ENCODE measurements at regions not wholly inside any gene's neighbourhood (a gene's known extent, or its start where the extent isn't known, plus 50 kb on each side); places are given as distances from the start of the nearest gene placed in this dataset.

DNA sequence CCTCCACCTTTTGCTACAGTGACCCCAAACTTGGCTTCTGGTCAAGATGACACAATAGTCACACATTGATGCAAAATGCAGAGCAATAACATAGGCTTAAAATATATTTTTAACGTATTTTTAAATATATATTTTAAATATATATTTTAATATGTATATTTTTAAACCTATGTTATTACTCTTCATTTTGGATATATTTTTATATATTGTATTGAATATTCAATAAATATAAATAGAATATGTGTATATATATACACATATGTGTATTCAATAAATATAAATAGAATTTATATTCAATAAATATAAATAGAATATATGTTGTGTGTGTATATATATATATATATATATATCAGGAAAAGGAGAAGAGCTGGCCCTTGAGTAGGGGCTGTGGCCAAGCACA is 115.6 kb downstream of the POU4F1 start:
- no peaks in the 10 kb centered on the region for H4K20me1 ChIP-seq (ENCODE audit: insufficient read depth, low read length)
- no peak for TF ChIP-seq CTCF (IDR thresholded peaks at IDR 0.05; ENCODE audit: low read depth, low read length)
- TF ChIP-seq EZH2phosphoT487 (IDR thresholded peaks at IDR 0.05; ENCODE audit: low read depth) = no peak
- H3K9ac ChIP-seq (ENCODE audit: low read length) = no peak overlapping the region
- no peak overlapping the region for H3K4me2 ChIP-seq (ENCODE audit: low read length)
- no peaks in the 10 kb centered on the region for H3K79me2 ChIP-seq (ENCODE audit: low read length)
- H3K4me3 ChIP-seq (ENCODE audit: low read length) = no peak overlapping the region
- H3K4me1 ChIP-seq (ENCODE audit: low read length) = no peaks in the 10 kb centered on the region
- H2AFZ ChIP-seq (ENCODE audit: low read depth, low read length) = no peak overlapping the region
- H3K27ac ChIP-seq (ENCODE audit: low read length) = no peak overlapping the region
- H3K36me3 ChIP-seq (replicated peaks; ENCODE audit: low read depth, low read length) = no peaks in the 10 kb centered on the region
- peaks cover 16% of the 10 kb centered on the region; the same call in 1 of the 2 replicates for H3K9me3 ChIP-seq (ENCODE audit: insufficient read depth, low read length)
- H3K27me3 ChIP-seq (ENCODE audit: low read depth, low read length) = no peaks in the 10 kb centered on the region

- Histone ChIP-seq H3K79me2 (ENCODE audit: low read length) (no peaks in the 10 kb centered on the region), H3K27me3 (ENCODE audit: low read depth, low read length) (no peaks in the 10 kb centered on the region), H3K4me2 (ENCODE audit: low read length) (no peak overlapping the region), H3K9me3 (ENCODE audit: insufficient read depth, low read length) (peaks cover 4% of the 10 kb centered on the region; the same call in 1 of the 2 replicates), H3K9ac (ENCODE audit: low read length) (no peak overlapping the region), H4K20me1 (ENCODE audit: insufficient read depth, low read length) (no peaks in the 10 kb centered on the region), H3K4me1 (ENCODE audit: low read length) (no peaks in the 10 kb centered on the region), H3K36me3 (replicated peaks; ENCODE audit: low read depth, low read length) (no peaks in the 10 kb centered on the region), H2AFZ (ENCODE audit: low read depth, low read length) (no peak overlapping the region), H3K27ac (ENCODE audit: low read length) (no peak overlapping the region), H3K4me3 (ENCODE audit: low read length) (no peak overlapping the region)
- TF ChIP-seq CTCF (IDR thresholded peaks at IDR 0.05; ENCODE audit: low read depth, low read length) = no peak
These were observed 117.5 kb downstream of the POU4F1 start for GRCh38 chr13:78485803-78486202.

- Histone ChIP-seq H3K27ac (ENCODE audit: low read length) (no peak overlapping the region), H3K4me1 (ENCODE audit: low read length) (peaks cover 19% of the 10 kb centered on the region), H3K4me3 (ENCODE audit: low read length) (no peak overlapping the region), H3K79me2 (ENCODE audit: low read length) (no peaks in the 10 kb centered on the region), H3K36me3 (replicated peaks; ENCODE audit: low read depth, low read length) (no peaks in the 10 kb centered on the region), H4K20me1 (ENCODE audit: insufficient read depth, low read length) (no peaks in the 10 kb centered on the region), H3K9me3 (ENCODE audit: insufficient read depth, low read length) (no peaks in the 10 kb centered on the region), H3K4me2 (ENCODE audit: low read length) (no peak overlapping the region), H3K9ac (ENCODE audit: low read length) (no peak overlapping the region), H2AFZ (ENCODE audit: low read depth, low read length) (no peak overlapping the region), H3K27me3 (ENCODE audit: low read depth, low read length) (no peaks in the 10 kb centered on the region)
- TF ChIP-seq CTCF (IDR thresholded peaks at IDR 0.05; ENCODE audit: low read depth, low read length) (no peak), EZH2phosphoT487 (IDR thresholded peaks at IDR 0.05; ENCODE audit: low read depth) (no peak)
These were observed 125.2 kb downstream of the POU4F1 start for GRCh38 chr13:78478183-78478582.

DNA sequence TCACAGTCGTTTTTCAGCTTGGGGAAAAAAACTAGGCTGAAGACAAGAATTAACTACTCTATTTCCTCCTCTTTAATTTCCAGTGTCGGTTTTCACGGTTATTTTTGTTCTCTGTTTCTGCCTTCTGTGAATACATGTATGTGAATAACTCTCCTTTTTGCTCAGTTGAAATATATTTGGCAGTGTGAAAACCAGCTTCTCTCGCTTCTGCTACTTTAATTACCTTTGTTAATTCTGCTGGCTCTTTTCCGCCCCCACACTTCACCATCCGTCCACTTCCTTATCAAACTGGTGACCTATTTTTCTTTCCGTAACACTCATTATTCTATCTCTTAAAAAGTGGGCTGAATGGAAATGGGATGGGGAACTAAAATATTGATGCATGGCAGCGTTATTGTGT is 126.4 kb downstream of the POU4F1 start:
- no peaks in the 10 kb centered on the region for H3K9me3 ChIP-seq (ENCODE audit: insufficient read depth, low read length)
- peak overlapping the region; percentile 15; the same call in 1 of the 2 replicates for H2AFZ ChIP-seq (ENCODE audit: low read depth, low read length)
- peak overlapping the region; percentile 64 for H3K4me2 ChIP-seq (ENCODE audit: low read length)
- H3K27ac ChIP-seq (ENCODE audit: low read length) = no peak overlapping the region
- no peaks in the 10 kb centered on the region for H3K36me3 ChIP-seq (replicated peaks; ENCODE audit: low read depth, low read length)
- H3K79me2 ChIP-seq (ENCODE audit: low read length) = no peaks in the 10 kb centered on the region
- peak overlapping the region; percentile 38 for H3K4me3 ChIP-seq (ENCODE audit: low read length)
- no peak overlapping the region for H3K9ac ChIP-seq (ENCODE audit: low read length)
- H3K27me3 ChIP-seq (ENCODE audit: low read depth, low read length) = no peaks in the 10 kb centered on the region
- TF ChIP-seq EZH2phosphoT487 (IDR thresholded peaks at IDR 0.05; ENCODE audit: low read depth) (no peak), CTCF (IDR thresholded peaks at IDR 0.05; ENCODE audit: low read depth, low read length) (no peak)
- no peaks in the 10 kb centered on the region for H4K20me1 ChIP-seq (ENCODE audit: insufficient read depth, low read length)
- H3K4me1 ChIP-seq (ENCODE audit: low read length) = peaks cover 28% of the 10 kb centered on the region
